GM12875 (cell line): ENCODE measurements at regions not wholly inside any gene's neighbourhood (a gene's known extent, or its start where the extent isn't known, plus 50 kb on each side); places are given as distances from the start of the nearest gene placed in this dataset.
"Not testable (repeated sequence)": the region's sequence is repeated elsewhere in the genome, so short reads cannot be mapped to it uniquely, and the experiment has no call there.

Experiments used
- H3K4me3 ChIP-seq: one replicate; pipeline ENCODE4 v1.5.1; 2011; ENCODE audit warnings: low read depth, low read length, control low read depth
- TF ChIP-seq, protein P1 (sequence below): IDR thresholded peaks from 2 replicates; pipeline ENCODE4 v1.5.1; 2011; ENCODE audit warnings: low read depth, mild to moderate bottlenecking, control low read depth, inconsistent platforms, low read length, moderate library complexity, borderline replicate concordance; ENCODE audit not compliant: insufficient read depth

DNA sequence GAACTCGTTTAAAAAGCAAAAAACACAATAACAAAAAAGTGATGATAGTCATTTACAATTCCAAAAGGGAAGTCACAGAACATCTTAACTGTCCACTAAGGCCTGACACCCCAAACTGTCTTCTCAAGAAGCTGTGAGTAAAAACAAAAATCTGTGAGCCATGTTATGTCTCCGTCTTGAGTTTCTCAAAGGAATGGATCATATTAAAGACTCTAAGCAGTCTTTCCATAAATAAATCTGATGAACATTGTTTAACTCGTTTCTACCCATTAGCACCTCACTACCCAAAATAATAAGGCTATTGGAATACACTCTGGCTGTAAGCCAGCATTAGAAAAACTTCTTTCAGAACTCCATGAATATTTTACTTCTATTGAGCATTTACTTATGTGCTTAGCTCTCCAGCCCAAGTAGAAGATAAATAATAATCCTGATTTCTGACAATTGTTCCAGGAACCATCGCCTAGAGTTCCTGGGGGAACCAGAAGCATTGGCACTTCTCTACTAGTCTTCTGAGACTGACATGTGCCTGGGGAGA, 396.0 kb downstream of the STK39 start:
- H3K4me3 ChIP-seq: no peak overlapping the region
- TF ChIP-seq, protein P1, sequence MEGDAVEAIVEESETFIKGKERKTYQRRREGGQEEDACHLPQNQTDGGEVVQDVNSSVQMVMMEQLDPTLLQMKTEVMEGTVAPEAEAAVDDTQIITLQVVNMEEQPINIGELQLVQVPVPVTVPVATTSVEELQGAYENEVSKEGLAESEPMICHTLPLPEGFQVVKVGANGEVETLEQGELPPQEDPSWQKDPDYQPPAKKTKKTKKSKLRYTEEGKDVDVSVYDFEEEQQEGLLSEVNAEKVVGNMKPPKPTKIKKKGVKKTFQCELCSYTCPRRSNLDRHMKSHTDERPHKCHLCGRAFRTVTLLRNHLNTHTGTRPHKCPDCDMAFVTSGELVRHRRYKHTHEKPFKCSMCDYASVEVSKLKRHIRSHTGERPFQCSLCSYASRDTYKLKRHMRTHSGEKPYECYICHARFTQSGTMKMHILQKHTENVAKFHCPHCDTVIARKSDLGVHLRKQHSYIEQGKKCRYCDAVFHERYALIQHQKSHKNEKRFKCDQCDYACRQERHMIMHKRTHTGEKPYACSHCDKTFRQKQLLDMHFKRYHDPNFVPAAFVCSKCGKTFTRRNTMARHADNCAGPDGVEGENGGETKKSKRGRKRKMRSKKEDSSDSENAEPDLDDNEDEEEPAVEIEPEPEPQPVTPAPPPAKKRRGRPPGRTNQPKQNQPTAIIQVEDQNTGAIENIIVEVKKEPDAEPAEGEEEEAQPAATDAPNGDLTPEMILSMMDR: no peak

DNA sequence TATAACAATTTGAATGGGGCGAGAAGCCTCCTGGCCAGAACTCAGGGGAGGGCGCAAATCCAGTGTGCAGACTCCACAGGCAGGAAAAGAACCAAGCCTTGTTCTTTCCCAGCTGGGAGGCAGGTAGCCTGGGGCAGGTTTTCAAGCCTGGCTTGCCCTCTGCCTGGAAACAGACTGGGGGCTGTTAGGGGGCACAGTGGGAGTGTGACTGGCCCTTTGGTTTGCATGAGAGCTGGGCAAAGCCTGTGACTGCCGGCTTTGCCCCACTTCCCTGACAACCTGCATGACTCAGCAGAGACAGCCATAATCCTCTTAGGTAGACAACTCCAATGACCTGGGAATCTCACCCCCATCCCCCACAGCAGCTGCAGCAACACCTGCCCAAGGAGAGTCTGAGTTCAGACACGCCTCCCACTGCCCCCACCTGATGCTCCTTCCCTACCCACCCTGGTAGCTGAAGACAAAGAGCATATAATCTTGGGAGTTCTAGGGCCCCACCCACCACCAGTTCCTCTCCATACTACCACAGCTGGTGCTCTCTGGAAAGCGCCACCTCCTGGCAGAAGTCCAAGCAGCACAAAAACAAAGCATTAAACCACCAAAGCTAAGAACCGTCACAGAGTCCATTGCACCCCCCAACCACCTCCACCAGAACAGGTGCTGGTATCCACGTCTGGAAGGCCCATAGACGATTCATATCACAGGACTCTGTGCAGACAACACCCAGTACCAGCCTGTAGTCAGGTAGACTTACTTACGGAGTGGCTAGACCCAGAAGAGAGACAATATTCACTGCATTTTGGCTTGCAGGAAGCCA, 402.5 kb downstream of the STK39 start:
- TF ChIP-seq, protein P1: peak; percentile 34; the same call in 1 of the 2 replicates
- no peak overlapping the region for H3K4me3 ChIP-seq

DNA sequence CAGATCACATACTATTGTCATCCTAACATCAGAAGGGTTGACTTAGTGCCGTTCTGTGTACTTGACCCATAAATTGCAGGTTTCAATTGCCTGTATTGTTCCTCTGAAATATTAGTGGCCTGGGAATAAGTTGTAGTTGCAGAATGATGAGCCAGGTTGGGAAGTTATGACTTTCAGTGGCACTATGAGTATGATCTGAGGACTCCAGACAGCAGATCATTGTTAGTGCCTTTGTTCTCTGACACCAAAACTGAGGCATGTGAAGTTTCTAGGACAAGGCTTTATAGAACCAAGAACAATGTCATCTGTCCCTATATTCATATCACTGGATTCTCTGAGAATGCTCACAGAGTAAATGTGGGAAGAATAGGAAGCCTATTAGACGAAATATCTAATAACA, 403.7 kb downstream of the STK39 start:
- H3K4me3 ChIP-seq: no peak overlapping the region
- TF ChIP-seq, protein P1: no peak

DNA sequence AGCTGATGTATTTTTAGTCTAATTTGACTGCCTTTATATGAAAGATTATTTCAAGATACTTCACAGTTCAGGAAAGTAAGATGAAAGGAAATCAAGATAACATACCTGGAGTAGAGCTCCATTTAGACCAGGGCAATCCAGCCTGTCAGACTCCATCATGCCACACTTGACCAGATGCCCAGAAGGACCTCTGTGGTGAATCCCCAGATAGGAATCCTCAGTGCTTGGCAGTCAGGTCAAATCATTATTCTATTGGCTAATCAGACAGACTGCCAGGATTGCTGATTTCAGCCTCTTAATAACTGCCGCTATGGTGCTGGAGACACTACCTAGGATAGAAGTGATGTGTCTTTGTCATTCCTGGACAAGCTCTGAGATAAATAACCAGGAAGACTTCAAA, 404.2 kb downstream of the STK39 start:
- TF ChIP-seq, protein P1: no peak
- no peak overlapping the region for H3K4me3 ChIP-seq

DNA sequence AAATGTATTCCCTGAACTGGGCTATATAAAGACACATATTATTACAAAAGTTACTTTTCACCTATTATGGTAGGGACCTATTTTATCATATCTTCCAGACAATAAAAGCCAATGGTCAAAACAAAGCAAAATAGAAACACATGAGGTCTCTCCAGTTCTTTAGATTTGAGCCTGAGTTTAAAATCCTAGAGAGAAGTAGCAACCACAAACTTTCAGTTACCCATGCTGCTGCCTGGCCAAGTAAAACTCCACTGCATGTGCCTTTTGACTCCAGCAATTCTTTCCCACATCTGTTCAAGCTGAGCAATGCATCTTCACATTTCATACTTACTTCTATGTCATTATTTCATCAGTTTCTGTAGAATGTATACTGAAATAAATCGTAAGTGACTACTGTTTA, 405.3 kb downstream of the STK39 start:
- TF ChIP-seq, protein P1: no peak

DNA sequence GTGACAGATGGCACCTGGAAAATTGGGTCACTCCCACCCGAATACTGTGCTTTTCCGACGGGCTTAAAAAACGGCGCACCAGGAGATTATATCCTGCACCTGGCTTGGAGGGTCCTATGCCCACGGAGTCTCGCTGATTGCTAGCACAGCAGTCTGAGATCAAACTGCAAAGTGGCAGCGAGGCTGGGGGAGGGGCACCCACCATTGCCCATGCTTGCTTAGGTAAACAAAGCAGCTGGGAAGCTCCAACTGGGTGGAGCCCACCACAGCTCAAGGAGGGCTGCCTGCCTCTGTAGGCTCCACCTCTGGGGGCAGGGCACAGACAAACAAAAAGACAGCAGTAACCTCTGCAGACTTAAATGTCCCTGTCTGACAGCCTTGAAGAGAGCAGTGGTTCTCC, 412.1 kb downstream of the STK39 start:
- H3K4me3 ChIP-seq: not testable (repeated sequence)

More for the DNA sequence above, 405.3 kb downstream of the STK39 start:
- H3K4me3 ChIP-seq: no peak overlapping the region

DNA sequence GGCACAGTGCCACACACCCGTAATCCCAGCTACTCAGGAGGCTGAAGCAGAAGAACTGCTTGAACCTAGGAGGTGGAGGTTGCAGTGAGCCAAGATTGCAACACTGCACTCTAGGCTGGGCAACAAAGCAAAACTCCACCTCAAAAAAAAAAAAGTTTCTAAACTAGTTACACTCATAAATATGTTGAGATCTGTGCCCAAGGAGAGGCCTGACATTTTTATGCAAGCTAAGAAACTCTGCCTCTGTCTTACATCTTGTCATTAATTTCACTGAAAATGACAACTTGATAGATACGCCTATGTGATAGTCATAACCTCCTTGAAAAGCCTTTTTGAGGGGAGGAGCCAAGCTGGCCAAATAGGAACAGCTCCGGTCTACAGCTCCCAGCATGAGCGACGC, 412.7 kb downstream of the STK39 start:
- TF ChIP-seq, protein P1: no peak
- H3K4me3 ChIP-seq: no peak overlapping the region
